GM21390 (cell line): ENCODE measurements at regions not wholly inside any gene's neighbourhood (a gene's known extent, or its start where the extent isn't known, plus 50 kb on each side); places are given as distances from the start of the nearest gene placed in this dataset.

Experiments
- ATAC-seq: cut with Tn5 transposase; IDR thresholded peaks from one replicate; pipeline ENCODE4 v1.9.1; 2021; ENCODE audit not compliant: unreplicated experiment

DNA sequence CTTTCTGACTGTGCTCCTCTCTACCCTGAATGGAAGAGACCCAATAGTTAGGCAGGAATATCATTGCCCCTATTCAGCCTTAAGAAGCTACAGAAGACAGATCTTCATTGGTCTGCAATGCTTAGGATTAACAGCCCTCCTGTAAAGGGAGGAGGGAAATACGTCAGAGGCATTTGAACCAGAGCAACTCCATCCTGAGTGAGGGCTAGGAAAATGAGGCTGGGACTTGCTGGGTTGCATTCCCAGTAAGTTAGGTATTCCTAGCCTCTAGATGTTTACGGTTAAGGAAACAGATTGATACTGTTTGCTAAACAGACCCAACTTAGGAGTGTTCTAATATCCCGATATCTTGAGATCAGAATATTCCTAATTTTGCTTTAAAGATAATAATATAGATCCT is 63.5 kb downstream of the PCDH18 start:
- ATAC-seq = no peak

DNA sequence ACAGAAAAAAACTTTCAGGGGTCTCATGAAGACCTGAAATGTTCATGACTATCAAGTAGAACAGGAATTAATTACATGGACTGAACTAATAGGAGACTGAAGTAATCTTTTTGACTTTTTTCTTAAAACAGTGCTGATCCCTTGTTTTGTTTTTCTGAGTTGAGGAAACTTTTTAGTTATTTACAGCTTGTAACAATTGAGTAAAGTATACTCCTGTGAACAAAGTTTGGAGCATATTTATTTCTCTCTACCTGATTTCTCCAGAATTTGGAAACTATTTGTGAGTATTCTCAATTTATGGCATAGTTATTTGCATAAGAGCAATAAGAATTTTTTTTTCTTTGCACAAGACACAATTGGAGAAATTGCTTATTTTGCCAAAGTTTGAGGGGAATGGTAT is 64.8 kb downstream of the PCDH18 start:
- ATAC-seq = no peak

DNA sequence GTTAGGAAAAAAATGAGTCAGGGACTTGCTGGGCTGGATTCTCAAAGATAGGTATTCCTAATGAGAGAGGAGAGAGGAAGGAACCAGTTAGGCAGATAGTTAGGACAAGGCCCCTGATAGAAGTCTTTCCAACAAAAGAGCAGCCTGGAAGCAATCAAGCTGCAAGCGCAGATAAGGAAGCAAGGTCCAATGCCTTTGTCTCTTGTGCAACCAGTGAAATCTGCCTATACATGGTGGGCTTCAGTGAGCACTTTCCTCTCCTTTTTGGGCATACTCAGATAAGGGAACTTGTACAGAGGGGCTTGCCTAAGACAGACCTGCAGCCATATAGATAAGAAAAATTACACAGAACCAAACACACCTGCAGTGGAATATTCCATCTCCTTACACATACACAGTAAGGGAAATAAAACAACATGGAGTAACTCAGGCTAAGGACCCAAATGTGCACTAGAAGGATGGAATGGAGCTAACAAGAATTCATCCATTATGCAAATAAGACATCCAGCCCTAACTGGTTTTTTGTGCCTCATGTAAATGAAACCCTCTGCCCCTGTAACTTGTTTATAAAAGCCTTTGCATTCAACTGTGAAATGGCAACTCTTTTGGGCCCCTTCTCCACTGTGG is 68.8 kb downstream of the PCDH18 start:
- no peak for ATAC-seq

DNA sequence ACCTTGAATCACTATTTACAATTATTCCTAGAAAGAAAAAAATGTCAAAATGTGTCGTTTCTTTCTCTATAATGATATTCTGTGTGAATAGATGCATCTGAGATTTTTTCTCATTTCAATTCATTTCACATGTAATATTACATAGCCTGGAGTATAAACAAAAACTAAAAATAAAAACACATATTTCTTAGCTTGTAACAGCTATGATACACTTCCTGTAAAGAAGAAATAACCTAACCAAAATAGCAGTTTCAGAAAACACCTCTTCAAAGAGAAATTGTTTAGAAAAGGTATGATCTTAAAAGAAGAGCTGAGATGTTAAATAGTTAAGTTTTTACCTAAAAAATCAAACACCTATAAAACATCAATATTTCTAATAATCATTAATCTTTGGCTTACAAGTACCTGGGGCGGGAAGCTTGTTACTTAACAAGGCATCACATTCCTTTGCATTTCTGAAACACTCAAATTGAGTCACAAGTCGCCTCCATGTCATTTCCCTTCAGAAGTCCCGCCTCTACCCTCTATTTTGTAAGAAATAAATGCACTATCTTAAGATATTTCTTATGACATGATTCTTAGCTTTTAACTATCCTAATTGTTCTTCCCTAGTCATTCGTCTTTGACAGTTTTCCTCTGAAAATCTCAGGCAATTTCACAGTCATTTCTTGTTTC is 76.5 kb downstream of the PCDH18 start:
- ATAC-seq = no peak

DNA sequence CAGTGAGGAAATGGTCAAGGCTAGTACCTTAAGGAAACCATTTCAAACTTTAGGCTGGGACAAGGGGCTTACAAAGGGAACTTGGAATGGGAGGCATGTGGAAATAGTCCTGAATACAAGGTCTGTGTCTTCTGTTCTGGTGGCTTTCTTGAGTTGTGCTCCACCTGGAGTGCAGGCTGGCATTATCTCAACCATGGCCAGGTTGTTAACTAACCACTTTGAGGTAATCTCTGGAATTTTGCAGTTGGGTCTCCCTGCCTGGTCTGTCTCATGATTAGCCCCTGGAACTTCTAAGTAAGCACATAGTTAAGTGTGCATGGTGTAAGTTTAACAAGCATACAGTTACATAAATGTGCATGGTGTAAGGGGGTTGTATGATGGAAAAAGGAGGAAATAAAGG is 77.5 kb downstream of the PCDH18 start:
- ATAC-seq = no peak

DNA sequence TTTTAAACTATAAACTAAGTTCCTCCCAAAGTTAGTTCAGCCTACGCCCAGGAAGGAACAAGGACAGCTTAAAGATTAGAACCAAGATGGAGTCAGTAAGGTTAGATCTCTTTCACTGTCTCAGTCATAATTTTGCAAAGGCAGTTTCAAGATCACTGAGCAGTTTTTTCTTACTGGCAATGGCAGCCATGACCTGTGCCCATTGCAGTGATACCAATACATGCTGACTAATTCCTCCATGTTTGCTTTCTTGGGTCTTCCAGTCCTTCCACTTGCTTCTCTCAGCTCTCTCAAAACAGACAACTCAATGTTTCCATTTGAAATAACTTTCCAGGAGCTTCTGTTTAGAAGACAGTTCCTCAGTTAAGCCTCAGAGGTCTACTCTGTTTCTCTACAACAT is 79.5 kb downstream of the PCDH18 start:
- ATAC-seq = no peak

DNA sequence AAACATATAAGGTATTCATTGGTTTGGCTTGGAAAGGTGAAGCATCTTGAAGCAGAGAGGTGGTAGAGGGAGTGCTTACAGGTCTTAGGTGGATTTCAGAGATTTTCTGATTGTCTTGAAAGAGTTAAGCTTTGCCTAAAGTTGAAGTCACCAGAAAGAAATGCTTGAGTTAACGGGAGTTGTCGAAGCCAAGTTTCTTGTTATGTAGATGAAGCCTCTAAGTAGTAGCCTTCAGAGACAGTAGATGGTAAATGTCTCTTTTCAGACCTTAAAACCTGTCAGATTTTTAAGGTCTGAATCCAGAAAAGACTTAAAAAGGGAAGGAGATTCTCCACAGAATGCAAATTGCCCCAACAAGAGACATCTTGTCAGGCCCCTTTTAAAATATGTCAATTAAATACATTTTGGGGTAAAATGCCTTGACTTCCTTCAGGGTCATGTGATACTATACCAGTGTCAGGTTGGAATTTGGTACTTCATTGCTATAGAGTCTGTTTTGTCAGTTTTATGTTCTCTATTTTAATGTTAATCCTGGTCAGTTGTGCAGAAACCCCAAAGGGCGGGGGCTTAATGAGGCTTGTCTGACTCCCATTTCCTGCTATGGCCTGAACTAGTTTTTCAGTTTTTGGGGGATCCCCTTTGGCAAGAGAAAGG is 81.0 kb downstream of the PCDH18 start:
- ATAC-seq = no peak

GRCh38 chr4:137448402-137448801 is 83.9 kb downstream of the PCDH18 start:
- ATAC-seq = no peak

GRCh38 chr4:137446071-137446470 is 86.2 kb downstream of the PCDH18 start:
- no peak for ATAC-seq

DNA sequence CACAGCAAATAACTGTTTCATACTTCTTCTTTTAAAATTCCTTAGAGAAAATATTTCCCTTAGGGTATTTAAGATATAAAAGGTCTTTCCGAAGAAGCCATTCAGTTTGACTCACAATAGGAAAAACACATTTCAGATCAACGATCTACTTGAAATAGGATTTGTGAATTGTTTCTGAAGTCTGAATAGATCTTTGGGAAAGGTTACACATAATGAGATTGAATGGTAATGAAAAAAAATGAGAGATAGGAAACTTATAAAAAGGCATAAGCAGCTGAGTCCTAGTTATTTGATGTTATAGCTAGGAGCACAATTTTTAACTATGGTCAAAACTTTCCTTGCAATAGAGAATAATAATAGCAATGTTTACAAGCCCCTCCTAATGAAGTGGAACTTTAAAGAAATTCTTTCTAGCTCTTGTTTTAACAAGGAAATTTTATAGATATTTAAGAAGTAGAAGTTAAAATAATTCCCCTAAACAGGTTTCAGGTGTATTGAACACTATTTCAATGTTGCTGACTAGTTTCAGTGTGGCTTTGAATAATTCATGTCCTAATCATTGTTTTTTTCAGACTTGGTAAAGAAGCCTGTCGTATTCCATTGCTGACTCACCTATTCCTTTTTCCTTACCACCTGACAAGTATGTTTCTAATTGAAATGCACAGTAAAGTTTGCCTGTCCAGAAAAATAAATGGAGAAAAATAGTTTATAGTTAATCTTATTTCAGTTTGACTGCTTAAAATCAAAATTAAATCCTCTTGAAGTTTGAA is 89.1 kb downstream of the PCDH18 start:
- no peak for ATAC-seq

DNA sequence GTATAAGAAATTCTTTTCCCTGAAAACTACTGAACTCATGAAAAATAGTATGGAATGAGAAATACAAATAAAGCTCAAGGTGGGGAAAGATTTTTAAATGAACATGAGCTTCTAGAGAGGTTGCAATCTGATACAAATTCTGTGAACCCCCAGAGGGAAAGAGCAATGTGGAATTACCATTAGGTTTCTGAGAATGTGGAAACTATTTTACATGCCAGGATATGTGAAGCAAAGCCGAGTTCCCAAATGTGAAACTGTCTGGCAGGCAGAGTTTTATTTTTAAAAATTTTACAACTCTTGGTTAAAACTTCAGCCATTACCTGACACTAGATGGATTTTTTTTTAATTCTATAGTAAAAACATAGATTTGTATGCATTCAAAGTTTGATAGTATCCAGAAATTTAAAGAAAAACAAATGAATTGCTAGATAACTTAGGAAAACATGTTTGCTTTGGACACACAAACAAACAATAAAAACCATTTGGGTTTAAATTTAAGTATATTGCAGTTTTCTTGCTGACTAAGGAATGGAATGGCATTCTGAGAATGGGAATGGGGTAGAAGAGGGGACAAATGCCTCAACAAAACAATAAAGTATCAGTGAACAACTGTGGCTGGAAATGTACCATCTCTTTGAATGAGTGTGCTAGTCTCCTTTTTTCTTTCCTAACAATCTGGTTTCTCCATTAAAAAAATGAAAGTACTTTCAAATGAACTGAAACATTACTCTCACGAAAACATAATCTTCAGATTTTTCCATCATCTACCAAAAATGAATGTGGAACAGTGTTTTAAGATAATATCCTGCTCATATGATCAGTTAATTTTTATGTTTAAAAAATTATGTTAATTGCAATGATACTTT is 99.6 kb downstream of the PCDH18 start:
- no peak for ATAC-seq

- ATAC-seq = no peak
Measured at GRCh38 chr4:137430171-137430570, 102.1 kb downstream of the PCDH18 start.

DNA sequence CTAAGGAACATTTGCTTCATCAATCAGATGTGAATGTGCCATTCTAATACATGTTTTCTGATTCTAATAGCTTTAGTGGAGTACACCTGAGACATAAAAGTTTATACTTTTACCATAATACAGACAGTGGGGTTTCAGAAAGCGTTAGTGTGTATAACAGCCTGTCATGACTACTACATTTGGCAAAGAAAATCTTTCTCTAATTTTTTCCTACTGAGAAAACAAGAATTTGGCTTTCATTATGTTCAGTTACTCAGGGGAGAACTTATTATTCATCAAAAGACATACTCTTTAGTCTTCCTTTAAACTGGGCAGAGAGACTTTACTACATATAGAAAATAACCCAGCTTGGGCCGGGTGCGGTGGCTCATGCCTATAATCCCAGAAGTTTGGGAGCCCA is 104.9 kb downstream of the PCDH18 start:
- ATAC-seq = no peak

DNA sequence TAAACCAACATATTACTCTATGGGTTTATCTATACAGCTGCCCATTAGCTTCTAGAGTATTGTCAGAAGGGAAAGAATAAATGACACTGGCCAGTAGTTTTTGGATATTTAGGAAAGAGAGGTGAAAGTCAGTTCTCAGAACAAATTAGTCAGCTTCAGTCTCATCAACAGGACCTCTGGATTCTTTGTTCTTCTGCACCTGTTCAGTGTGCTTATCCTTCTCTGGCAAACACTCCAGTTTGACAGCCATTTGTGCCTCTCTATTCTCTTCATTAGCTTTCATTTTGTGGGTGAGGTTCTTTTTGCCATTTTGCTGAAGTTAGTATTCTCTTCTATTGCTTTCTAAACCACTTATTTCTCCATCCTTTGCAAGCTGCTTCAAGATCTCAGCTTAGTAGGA is 107.0 kb downstream of the PCDH18 start:
- no peak for ATAC-seq

DNA sequence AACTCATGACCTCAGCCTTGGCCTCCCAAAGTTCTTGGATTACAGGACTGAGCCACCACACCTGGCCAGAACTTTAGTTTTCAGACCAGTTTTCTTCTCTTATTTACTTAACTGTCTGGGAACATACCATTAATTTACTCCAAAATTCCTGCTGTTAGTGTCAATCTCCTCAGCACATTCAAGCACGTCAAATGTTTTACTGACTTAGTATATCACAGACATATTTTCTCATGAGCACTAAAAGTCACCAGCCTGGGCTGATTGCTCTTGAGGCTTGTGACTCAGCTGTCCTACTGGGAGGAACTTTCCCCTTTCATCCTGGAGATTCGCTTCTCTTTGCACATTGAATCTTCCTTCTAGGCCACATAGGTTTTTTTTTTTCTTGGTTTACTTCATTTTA is 109.6 kb downstream of the PCDH18 start:
- ATAC-seq = no peak

DNA sequence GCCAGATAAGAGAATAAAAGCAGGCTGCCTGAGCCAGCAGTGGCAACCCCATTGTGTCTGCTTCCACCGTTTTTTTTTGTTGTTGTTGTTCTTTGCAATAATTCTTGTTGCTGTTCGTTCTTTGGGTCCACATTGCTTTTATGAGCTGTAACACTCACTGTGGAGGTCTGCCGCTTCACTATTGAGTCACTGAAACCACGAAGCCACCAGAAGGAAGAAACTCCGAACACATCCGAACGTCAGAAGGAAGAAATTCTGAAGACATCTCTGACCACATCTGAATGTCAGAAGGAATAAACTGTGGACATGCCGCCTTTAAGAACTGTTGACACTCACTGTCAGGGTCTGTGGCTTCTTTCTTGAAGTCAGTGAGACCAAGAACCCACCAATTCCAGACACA is 110.5 kb downstream of the PCDH18 start:
- no peak for ATAC-seq

DNA sequence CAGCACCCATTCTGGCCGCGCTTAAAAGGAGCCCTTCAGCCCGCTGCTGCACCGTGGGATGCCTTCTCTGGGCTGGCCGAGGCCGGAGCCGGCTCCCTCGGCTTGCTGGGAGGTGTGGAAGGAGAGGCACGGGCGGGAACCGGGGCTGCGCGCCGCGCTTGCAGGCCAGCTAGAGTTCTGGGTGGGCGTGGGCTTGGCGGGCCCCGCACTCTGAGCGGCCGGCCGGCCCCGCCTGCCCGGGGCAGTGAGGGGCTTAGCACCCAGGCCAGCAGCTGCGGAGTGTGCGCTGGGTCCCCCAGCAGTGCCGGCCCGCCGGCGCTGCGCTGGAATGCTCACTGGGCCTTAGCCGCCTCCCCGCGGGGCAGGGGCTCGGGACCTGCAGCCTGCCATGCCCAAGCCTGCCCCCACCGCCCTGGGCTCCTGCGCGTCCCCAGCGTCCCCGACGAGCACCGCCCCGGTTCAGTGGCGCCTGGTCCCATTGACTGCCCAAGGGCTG is 111.3 kb downstream of the PCDH18 start:
- no peak for ATAC-seq

- no peak for ATAC-seq
Measured at GRCh38 chr4:137417676-137418075, 114.6 kb downstream of the PCDH18 start.

DNA sequence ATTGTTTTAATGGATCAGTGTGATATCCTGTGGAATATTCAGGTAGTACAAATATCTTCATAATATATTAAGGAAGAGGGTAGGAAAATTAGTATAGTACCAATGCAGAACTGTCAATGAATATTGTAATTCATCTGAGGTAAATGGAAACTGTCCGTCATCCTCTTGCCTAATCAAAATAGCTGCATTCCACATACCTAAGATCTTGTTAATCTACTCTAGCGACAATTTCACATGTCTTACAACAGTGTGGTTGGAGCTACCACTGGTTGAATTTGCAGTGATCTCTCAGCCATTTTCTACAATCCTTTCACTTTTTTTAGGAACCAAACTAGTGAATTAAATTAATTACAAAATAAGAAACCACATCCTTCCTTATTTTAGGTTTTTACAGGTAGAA is 117.5 kb downstream of the PCDH18 start:
- no peak for ATAC-seq

- ATAC-seq = no peak
Measured at GRCh38 chr4:137408527-137409177, 123.6 kb downstream of the PCDH18 start.
